HUDEP-2 (cell line): ENCODE measurements at regions not wholly inside any gene's neighbourhood (a gene's known extent, or its start where the extent isn't known, plus 50 kb on each side); places are given as distances from the start of the nearest gene placed in this dataset.
A peak's percentile ranks its signal among the peaks of the same experiment; 100 is the strongest.
"Not testable (repeated sequence)": the region's sequence is repeated elsewhere in the genome, so short reads cannot be mapped to it uniquely, and the experiment has no call there.

ENCODE experiments used
- DNase-seq, 76 experiments: peaks; one replicate each; lab custom pipeline; 2025; ENCODE audit not compliant: unreplicated experiment in 76 of 76; lab: John Stamatoyannopoulos, UW

GRCh38 chr7:32816409-32816948 lies 75.1 kb downstream of the KBTBD2 start:
- not testable (repeated sequence) for DNase-seq

GRCh38 chr7:32814779-32815178 lies 76.8 kb downstream of the KBTBD2 start:
- DNase-seq: not testable (repeated sequence)

- no peak for DNase-seq
These were observed 81.7 kb downstream of the KBTBD2 start for GRCh38 chr7:32809871-32810270.

GRCh38 chr7:32809347-32809746 lies 82.2 kb downstream of the KBTBD2 start:
- DNase-seq: no peak

GRCh38 chr7:32803406-32804141 lies 88.0 kb downstream of the KBTBD2 start:
- peak in 5 of 76 experiments; percentile 4 to 35 (median 10) for DNase-seq

DNA sequence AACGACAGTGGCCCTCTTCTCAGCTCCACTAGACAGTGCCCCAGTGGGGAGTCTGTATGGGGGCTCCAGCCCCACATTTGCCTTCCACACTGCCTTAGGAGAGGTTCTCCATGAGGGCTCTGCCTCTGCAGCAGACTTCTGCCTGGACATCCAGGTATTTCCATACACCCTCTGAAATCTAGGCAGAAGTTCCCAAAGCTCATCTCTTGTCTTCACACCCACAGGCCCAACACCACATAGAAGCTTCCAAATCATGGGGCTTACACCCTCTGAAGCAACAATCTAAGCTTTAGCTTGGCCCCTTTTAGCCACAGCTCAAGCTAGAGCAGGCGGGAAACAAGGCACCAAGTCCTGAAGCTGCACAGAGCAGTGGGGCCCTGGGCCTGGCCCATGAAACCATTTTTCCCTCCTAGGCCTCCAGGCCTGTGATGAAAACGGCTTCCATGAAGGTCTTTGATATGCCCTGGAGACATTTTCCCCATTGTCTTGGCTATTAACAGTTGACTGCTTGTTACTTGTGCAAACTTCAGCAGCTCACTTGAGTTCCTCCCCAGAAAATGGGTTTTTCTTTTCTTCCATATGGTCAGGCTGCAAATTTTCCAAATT lies 89.2 kb downstream of the KBTBD2 start:
- no peak for DNase-seq

DNA sequence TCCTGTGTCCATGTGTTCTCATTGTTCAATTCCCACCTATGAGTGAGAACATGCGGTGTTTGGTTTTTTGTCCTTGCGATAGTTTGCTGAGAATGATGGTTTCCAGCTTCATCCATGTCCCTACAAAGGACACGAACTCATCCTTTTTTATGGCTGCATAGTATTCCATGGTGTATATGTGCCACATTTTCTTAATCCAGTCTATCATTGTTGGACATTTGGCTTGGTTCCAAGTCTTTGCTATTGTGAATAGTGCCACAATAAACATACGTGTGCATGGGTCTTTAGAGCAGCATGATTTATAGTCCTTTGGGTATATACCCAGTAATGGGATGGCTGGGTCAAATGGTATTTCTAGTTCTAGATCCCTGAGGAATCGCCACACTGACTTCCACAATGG lies 98.5 kb downstream of the KBTBD2 start:
- DNase-seq: not testable (repeated sequence)

GRCh38 chr7:32790766-32791430 lies 100.7 kb downstream of the KBTBD2 start:
- DNase-seq: not testable (repeated sequence)

DNA sequence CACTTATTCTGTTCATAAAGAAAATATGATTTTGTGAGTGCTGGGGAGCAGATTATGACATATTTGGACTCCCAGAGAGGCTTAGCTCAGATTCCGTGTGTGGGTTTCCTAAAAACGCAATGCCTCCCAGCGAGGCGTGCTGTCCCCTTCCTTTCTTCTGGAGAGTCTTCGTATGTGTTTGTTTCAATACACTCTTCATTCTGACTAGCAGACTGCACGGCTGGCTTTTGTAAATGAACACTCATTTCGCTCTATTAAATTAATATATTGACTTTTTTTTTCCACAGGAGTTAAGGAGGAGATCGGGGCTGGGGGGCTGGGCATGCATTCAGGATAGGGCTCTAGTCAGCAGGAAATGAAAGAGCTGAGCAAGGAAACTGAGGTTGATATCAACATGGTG lies 102.3 kb downstream of the KBTBD2 start:
- DNase-seq: not testable (repeated sequence)

DNA sequence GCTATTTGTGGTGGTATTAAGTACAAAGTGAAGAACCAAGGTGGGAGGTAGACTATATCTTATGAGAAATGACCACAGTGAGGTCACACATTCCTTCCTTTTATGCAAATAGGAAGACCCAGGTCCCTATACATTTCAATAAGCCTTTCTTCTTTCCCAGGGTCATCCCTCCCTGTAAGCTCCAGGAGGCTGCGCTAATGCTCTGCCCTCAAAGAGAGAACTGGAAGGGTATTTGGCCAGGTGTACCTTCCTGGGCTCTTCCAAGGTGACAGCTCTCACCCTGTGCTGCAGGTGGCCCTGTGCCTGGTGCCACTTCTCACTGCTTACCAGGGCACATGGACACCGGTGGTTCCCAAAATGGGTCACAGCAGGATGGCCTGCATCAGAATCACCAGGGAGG lies 103.4 kb downstream of the KBTBD2 start:
- DNase-seq: not testable (repeated sequence)

DNA sequence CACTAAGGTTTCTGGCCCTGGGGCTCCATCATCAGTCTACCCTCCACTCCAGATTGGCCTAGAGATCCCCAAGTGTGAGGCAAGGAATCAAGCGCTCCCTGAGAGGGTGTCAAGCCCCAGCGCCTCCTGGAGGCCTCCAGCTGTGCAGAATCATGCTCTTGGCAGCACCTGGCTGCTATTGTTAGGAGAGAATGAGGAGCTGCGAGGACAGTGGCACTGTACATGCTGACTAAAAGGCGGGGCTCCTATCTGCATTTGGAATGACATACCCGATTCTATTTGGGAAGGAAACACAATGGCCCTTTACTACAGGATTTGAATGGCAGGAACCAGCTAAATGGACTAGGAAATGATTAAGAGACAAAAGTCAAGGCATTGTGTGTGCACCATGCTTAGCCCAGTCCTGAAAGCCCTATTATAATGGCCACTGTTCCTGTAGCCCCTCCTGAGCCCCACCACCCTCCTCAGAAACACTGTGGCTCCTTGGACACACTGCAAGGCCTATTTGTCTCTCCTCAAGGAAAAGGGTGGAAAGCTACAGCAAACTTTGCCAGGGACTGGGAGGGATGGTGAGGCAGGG lies 106.1 kb downstream of the KBTBD2 start:
- DNase-seq: not testable (repeated sequence)

- not testable (repeated sequence) for DNase-seq
These were observed 111.7 kb downstream of the KBTBD2 start for GRCh38 chr7:32779895-32780294.

- no peak for DNase-seq
These were observed 112.4 kb downstream of the KBTBD2 start for GRCh38 chr7:32779167-32779566.

DNA sequence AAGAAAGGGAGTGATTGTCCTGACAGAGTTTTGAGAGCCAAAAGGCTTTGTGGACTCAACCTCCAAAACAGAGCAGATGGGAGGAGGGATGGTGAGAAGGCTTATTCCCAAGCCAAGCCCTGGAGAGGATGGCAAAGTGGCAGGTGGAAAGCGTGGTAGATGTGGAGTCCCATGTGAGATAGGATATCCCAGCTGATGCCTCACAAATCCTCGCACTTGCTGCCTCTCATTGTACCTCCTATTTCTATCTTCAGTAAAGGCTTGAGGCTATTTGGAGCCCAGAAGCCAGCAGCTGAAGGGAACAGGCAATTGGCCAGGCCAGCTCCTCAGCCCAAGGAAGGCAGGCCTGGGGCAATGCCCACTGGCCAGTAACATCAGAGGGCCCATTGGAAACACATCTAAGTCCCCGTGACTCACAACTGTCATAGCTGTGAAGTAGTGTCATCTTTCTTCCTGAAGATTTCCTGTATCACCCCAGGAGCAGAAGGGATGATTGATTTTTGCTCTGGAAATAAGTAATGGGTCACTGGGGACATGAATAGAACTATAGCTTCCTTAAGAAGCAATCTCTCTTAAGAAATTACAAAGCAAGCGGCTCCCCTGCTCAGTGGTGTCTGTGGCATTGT lies 114.4 kb downstream of the KBTBD2 start:
- not testable (repeated sequence) for DNase-seq

DNA sequence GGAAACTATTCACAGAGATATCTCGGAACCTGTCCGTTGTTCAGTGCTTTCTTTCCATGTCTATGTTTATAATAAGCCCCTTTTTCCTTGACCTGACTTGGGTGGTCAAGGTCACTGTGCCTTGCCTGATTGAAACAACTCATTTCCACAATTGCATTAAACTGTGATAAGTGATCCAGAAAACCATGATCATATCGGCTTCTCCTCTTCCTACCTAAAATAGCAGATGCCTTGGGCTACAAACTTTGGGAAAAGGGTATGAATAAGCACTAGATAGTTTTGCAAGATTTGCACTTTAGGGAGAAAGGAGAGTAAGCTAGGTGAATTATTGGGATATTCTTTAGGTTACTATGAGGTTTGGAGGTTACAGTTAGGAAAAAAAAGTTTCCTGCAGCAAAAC lies 115.2 kb downstream of the KBTBD2 start:
- DNase-seq: not testable (repeated sequence)

DNA sequence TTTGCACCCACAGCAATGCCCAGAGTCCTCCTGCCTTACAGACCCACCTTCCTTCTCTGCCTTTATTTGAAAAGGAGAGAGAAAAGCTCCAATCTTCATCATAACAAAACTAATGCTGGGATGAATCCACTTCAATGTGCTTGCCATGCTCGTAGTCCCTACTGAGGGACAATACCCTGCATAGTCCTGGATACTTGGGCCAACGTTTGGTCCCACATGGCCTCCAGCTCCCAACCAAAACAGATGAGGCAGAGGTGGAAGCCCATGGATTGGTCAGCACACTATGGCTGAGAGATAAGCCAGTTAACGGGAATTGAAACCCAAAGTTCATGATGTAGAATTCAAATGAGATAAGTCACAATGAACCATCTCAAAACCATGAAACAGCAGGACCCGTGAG lies 115.8 kb downstream of the KBTBD2 start:
- DNase-seq: not testable (repeated sequence)

GRCh38 chr7:32774541-32774951 lies 117.0 kb downstream of the KBTBD2 start:
- no peak for DNase-seq

GRCh38 chr7:32768866-32769510 lies 122.6 kb downstream of the KBTBD2 start:
- not testable (repeated sequence) for DNase-seq

DNA sequence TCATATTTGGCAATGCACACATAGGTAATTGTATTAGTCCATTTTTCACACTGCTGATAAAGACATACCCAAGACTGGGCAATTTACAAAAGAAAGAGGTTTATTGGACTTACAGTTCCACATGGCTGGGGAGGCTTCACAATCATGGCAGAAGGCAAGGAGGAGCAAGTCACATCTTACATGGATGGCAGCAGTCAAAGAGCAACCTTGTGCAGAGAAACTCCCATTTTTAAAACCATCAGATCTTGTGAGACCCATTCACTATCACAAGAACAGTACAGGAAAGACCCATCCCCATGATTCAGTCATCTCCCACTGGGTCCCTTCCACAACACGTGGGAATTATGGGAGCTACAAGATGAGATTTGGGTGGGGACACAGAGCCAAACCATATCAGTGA lies 123.2 kb downstream of the KBTBD2 start:
- not testable (repeated sequence) for DNase-seq

DNA sequence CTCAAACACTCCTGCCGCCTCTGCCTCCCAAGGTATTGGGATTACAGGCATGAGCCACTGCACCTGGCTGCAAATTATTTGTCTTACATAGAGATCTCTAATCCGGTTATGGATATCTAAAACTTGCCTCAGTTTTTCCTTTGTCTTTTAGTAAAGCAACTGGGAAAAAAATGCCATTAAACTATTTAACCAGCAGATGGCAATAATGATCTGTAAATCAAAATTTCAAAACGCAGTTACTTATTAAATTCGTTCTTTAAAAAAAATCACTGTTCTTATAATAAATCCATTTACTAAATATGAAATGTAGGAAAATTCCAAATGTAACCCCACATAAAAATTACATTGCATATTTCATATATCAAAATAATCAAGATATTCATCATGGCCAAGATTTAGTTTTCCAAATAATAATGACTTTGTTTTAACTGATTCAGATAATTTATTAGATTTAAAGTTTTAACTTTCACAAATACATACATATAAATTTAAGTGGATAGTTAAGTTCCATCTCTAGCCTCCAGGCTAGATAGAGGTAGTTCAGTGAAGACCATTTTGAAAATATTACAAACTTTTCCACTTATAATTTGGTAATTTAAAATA lies 125.8 kb downstream of the KBTBD2 start:
- peak in 2 of 76 experiments; percentile 7 to 12 for DNase-seq
